Esophagus muscularis mucosa (tissue), 4 donors: ENCODE measurements at regions not wholly inside any gene's neighbourhood (a gene's known extent, or its start where the extent isn't known, plus 50 kb on each side); places are given as distances from the start of the nearest gene placed in this dataset.
A peak's percentile ranks its signal among the peaks of the same experiment; 100 is the strongest.
"Not testable (repeated sequence)": the region's sequence is repeated elsewhere in the genome, so short reads cannot be mapped to it uniquely, and the experiment has no call there.

Experiments used
- DNase-seq: peaks from one replicate; pipeline ENCODE4 v3.0.0-alpha.2; 2017; ENCODE audit errors: extremely low spot score
- H3K27ac ChIP-seq, 4 donors: fragments of 200-600 bp; sonication (generic); replicated peaks in 1 of 4; 1 replicate in 3 of 4; 2 replicates in 1 of 4; pipeline ENCODE4 v1.5.1; 2016 to 2019; ENCODE audit warnings: mild to moderate bottlenecking in 1 of 4
- H3K27me3 ChIP-seq, 4 donors: fragments of 200-600 bp; sonication (generic); one replicate each; pipeline versions ENCODE4 v1.5.1 to v1.6.0; 2016 to 2019
- H3K36me3 ChIP-seq, 4 donors: fragments of 200-600 bp; sonication (generic); one replicate each; pipeline ENCODE4 v1.5.1; 2016 to 2019
- H3K4me1 ChIP-seq, 4 donors: fragments of 200-600 bp; sonication (generic); one replicate each; pipeline ENCODE4 v1.5.1; 2016 to 2019
- H3K4me3 ChIP-seq, 4 donors: fragments of 200-600 bp; sonication (generic); 1 replicate in 2 of 4; 2 replicates in 2 of 4; pipeline ENCODE4 v1.5.1; 2016 to 2019; ENCODE audit warnings: mild to moderate bottlenecking in 4 of 4, moderate library complexity in 1 of 4
- H3K9me3 ChIP-seq, 4 donors: fragments of 200-600 bp; sonication (generic); 1 replicate in 3 of 4; 2 replicates in 1 of 4; pipeline ENCODE4 v1.5.1; 2016 to 2019
- CTCF ChIP-seq, 3 experiments: fragments of 200-600 bp in 2 of 3; fragments of 450-650 bp in 1 of 3; sonication (generic) in 2 of 3; IDR thresholded peaks; one replicate each; pipeline ENCODE4 v1.5.1; 2017 to 2019; ENCODE audit warnings: antibody characterized with exemption in 3 of 3, mild to moderate bottlenecking in 2 of 3, moderate library complexity in 1 of 3
- whole genome bisulfite sequencing: methylation state at CpG from one replicate; pipeline ENCODE4 v1.1.5; 2018; 5-methylcytosine and 5-hydroxymethylcytosine counted together
- intact Hi-C: fragments of 100-400 bp; cut with DNase I; formaldehyde crosslinking; loops from one replicate; pipeline ENCODE4 v1.15.1; 2023

- intact Hi-C loops, H3K36me3 ChIP-seq, H3K4me1 ChIP-seq, H3K9me3 ChIP-seq, H3K27me3 ChIP-seq, H3K4me3 ChIP-seq, DNase-seq, H3K27ac ChIP-seq: not testable (repeated sequence)
- WGBS: 89% methylated on average over 4 of the region's 4 CpGs
Observed at GRCh38 chr4:9009792-9010191, 138.2 kb upstream of the HMX1 start.

GRCh38 chr4:9008407-9008806 lies 136.8 kb upstream of the HMX1 start:
- H3K4me3 ChIP-seq, intact Hi-C loops, H3K27ac ChIP-seq, H3K9me3 ChIP-seq, DNase-seq, H3K4me1 ChIP-seq, H3K36me3 ChIP-seq, H3K27me3 ChIP-seq: not testable (repeated sequence)
- 76% methylated on average over 2 of the region's 4 CpGs for WGBS

DNA sequence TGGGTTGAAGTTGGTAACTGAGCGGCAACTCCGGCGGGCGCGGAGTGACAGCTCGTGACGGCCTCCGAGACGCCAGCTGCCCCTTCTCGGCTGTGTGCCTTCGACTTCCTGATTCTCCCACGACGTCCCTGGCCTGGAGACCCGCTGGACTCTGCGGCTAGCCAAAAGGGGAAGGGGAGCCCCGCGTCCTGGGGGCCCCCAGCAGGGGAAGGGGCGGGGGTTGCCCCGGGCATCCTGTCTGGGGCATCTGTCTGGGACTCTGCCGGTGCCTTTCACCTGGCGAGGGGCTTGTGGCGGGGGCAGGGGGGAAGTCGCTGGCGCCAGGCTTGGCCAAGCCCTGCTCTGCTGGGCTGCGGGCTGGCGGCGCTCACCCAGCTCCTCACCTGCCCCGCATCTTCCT lies 129.5 kb upstream of the HMX1 start:
- WGBS: 41% methylated on average over 5 of the region's 28 CpGs
- H3K27me3 ChIP-seq: peaks cover 0 to 41% (median 6%) of the 10 kb centered on the region in 4 donors
- DNase-seq, H3K9me3 ChIP-seq, H3K36me3 ChIP-seq, H3K27ac ChIP-seq: not testable (repeated sequence)
- peak overlapping the region; percentile 35 to 48 (median 42) for H3K4me3 ChIP-seq
- intact Hi-C loops: loop anchor here (5.0 kb wide), 1 partner anchor 121 kb away; no protein-coding TSS in a partner anchor
- H3K4me1 ChIP-seq: peaks cover 5 to 10% (median 8%) of the 10 kb centered on the region in 4 donors

GRCh38 chr4:9000505-9001001 lies 128.9 kb upstream of the HMX1 start:
- WGBS: 4% methylated on average over 14 of the region's 52 CpGs
- peaks cover 5 to 10% (median 8%) of the 10 kb centered on the region in 4 donors for H3K4me1 ChIP-seq
- H3K27me3 ChIP-seq: peaks cover 0 to 41% (median 6%) of the 10 kb centered on the region in 4 donors
- intact Hi-C loops: loop anchor here (5.0 kb wide), 1 partner anchor 122 kb away; no protein-coding TSS in a partner anchor
- not testable (repeated sequence) for DNase-seq, H3K27ac ChIP-seq, H3K9me3 ChIP-seq, H3K36me3 ChIP-seq
- H3K4me3 ChIP-seq: peak overlapping the region; percentile 35 to 48 (median 42)
- TF ChIP-seq CTCF (IDR thresholded peaks at IDR 0.05): peak; percentile 71 to 96 (median 93)

DNA sequence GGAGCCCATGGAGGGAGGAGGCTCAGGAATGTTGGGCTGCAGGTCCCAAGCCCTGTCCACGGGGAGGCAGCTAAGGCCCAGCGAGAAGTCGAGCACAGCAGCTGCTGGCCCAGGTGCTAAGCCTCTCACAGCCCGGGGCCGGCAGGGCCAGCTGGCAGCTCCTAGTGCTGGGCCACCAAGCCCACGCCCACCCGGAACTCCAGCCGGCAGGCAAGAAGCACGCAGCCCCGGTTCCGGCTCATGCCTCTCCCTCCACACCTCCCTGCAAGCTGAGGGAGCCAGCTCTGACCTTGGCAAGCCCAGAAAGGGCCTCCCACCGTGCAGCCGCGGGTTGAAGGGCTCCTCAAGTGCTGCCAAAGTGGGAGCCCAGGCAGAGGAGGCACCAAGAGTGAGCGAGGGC lies 121.3 kb upstream of the HMX1 start:
- intact Hi-C loops, H3K4me3 ChIP-seq, DNase-seq, H3K4me1 ChIP-seq, H3K27ac ChIP-seq, H3K27me3 ChIP-seq, H3K36me3 ChIP-seq, H3K9me3 ChIP-seq: not testable (repeated sequence)
- WGBS: 74% methylated on average over 9 of the region's 15 CpGs

DNA sequence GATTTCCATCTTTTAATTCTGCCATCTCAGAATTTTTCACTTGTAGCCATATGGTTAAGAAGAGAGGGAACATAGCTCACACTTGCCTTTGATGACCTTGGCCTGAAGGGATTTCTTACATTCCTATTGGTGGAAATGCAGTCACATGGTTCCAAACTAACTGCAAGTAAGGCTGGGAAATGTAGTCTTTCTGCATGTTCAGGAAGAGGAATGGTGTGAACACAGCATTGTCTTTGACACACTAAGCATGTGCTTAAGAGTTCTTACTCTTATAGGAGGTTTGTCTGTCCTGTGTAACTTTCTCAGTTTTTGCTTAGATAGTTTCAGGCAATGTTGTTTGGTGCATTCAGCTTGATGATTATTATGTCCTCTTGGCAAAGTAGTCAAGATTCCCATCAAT lies 119.8 kb upstream of the HMX1 start:
- intact Hi-C loops, DNase-seq, H3K27ac ChIP-seq, H3K36me3 ChIP-seq, H3K9me3 ChIP-seq, H3K27me3 ChIP-seq, H3K4me3 ChIP-seq, H3K4me1 ChIP-seq: not testable (repeated sequence)

DNA sequence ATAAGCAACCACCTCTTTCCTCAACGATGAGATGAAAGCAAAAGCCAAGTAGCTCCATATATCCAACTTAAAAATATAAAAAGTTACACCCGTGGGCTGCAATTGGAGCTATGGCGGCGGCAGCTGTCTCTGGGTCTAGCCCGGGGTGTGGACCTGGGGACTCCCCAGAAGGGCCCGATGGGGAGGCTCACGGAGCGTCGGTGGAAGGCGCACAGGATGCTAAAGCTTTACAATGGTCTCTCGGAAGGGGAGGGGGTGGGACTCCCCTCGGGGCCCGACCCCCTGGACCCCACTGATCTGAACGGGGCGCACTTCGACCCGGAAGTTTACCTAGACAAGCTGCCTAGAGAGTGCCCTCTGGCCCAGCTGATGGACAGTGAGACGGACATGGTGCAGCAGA lies 118.7 kb upstream of the HMX1 start:
- 89% methylated on average over 18 of the region's 18 CpGs for WGBS
- not testable (repeated sequence) for H3K4me1 ChIP-seq, DNase-seq

GRCh38 chr4:8985786-8986185 lies 114.1 kb upstream of the HMX1 start:
- intact Hi-C loops, DNase-seq, H3K36me3 ChIP-seq, H3K27me3 ChIP-seq, H3K4me1 ChIP-seq, H3K9me3 ChIP-seq, H3K27ac ChIP-seq, H3K4me3 ChIP-seq: not testable (repeated sequence)
- 93% methylated on average over 15 of the region's 15 CpGs for WGBS

More for the DNA sequence above, 118.7 kb upstream of the HMX1 start:
- H3K9me3 ChIP-seq, intact Hi-C loops, H3K27me3 ChIP-seq, H3K27ac ChIP-seq, H3K4me3 ChIP-seq, H3K36me3 ChIP-seq: not testable (repeated sequence)

DNA sequence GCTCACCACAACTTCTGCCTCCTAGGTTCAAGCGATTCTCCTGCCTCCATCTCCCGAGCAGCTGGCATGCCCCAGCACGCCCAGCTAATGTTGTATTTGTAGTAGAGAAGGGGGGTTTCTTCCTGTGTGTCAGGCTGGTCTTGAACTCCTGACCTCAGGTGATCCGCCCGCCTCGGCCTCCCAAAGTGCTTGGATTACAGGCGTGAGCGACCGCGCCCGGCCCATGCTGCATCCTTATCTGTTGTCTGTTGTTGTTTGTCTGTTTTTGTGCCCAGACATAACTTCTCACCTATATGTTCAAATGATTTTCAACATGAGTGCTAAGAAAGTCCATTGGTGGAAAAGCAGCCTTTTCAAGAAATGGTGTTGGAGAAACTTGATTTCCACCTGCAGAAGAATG lies 113.0 kb upstream of the HMX1 start:
- H3K9me3 ChIP-seq, H3K4me1 ChIP-seq, H3K36me3 ChIP-seq, H3K27ac ChIP-seq, DNase-seq, H3K4me3 ChIP-seq, intact Hi-C loops, H3K27me3 ChIP-seq: not testable (repeated sequence)
- 78% methylated on average over 6 of the region's 11 CpGs for WGBS

GRCh38 chr4:8983921-8984320 lies 112.3 kb upstream of the HMX1 start:
- H3K27me3 ChIP-seq, H3K4me1 ChIP-seq, intact Hi-C loops, H3K27ac ChIP-seq, DNase-seq, H3K9me3 ChIP-seq, H3K4me3 ChIP-seq, H3K36me3 ChIP-seq: not testable (repeated sequence)
- 85% methylated on average over 12 of the region's 12 CpGs for WGBS

- H3K4me3 ChIP-seq, intact Hi-C loops, H3K27me3 ChIP-seq, H3K4me1 ChIP-seq, H3K9me3 ChIP-seq, H3K36me3 ChIP-seq, H3K27ac ChIP-seq, DNase-seq: not testable (repeated sequence)
- WGBS: 91% methylated on average over 22 of the region's 24 CpGs
Observed at GRCh38 chr4:8976466-8977128, 105.0 kb upstream of the HMX1 start.

DNA sequence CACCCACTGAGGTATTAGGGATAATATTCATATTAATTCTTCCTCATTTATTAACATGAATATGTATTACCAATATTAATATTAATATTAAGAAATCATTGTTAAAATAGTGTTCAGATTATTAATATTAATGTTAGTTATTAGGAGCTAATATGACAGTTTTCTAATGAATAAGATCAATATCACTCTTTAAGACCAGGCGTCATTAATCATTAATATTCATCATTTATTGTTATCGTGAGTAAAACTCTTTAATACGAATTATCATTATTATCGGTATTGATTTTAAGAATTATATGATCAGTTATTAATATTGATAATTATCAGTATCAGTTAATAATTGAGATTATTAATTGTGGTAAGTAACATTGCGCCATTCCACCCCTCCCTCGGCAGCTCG lies 101.0 kb upstream of the HMX1 start:
- WGBS: 96% methylated on average over 7 of the region's 7 CpGs
- H3K27ac ChIP-seq, intact Hi-C loops, H3K36me3 ChIP-seq, H3K9me3 ChIP-seq, H3K27me3 ChIP-seq, DNase-seq, H3K4me3 ChIP-seq, H3K4me1 ChIP-seq: not testable (repeated sequence)
